ENCODE measurements at regions not wholly inside any gene's neighbourhood (a gene's known extent, or its start where the extent isn't known, plus 50 kb on each side); places are given as distances from the start of the nearest gene placed in this dataset.

DNA sequence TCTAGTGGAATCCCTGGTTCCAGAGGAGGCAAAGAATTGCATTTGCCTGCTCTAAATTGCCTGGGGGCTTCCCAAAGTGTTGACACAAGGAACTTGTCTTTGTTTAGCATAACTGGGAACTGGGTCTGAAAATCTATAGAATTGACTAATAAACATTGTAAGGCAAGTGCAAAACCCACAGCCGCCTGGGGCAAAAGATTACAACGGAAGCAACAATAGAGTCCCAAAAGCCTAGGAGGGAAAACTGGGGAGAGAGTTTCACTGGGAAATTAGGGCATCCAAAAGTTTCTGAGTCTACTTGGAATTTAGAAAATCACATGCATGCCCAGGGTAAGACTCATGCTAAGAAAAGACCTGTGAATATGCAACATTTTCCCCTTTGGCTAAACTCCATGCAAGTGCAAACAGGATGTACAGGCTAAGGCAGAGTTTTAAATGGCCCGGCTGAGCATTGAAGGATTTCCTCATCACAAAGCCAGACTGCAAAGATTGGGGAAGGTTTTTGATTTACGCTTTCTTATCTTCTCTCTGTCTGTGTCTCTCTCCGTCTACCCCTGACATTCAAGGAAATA is 725.3 kb upstream of the NCAM2 start:
- TF ChIP-seq, protein P1, sequence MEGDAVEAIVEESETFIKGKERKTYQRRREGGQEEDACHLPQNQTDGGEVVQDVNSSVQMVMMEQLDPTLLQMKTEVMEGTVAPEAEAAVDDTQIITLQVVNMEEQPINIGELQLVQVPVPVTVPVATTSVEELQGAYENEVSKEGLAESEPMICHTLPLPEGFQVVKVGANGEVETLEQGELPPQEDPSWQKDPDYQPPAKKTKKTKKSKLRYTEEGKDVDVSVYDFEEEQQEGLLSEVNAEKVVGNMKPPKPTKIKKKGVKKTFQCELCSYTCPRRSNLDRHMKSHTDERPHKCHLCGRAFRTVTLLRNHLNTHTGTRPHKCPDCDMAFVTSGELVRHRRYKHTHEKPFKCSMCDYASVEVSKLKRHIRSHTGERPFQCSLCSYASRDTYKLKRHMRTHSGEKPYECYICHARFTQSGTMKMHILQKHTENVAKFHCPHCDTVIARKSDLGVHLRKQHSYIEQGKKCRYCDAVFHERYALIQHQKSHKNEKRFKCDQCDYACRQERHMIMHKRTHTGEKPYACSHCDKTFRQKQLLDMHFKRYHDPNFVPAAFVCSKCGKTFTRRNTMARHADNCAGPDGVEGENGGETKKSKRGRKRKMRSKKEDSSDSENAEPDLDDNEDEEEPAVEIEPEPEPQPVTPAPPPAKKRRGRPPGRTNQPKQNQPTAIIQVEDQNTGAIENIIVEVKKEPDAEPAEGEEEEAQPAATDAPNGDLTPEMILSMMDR (IDR thresholded peaks at IDR 0.05; ENCODE audit: borderline replicate concordance, extremely low read depth, low read length, poor library complexity, severe bottlenecking), result no peak
- no peak for TF ChIP-seq EZH2 (IDR thresholded peaks at IDR 0.05; ENCODE audit: borderline replicate concordance, low read depth, low read length, severe bottlenecking)

Data from DND-41 (cell line).